SH-SY5Y (cell line): ENCODE measurements at regions not wholly inside any gene's neighbourhood (a gene's known extent, or its start where the extent isn't known, plus 50 kb on each side); places are given as distances from the start of the nearest gene placed in this dataset.

Experiments
- GATA2 ChIP-seq: IDR thresholded peaks from 2 replicates; pipeline ENCODE4 v1.6.1; 2011; ENCODE audit warnings: mild to moderate bottlenecking, low read depth, low read length
- GATA3 ChIP-seq: IDR thresholded peaks from 2 replicates; pipeline ENCODE4 v1.6.1; 2011; ENCODE audit warnings: low read depth, mild to moderate bottlenecking, low read length, moderate library complexity

- TF ChIP-seq GATA2 = no peak
- no peak for TF ChIP-seq GATA3
Measured at GRCh38 chr11:80241766-80242165, 800.9 kb upstream of the TENM4 start.
